ENCODE measurements at regions not wholly inside any gene's neighbourhood (a gene's known extent, or its start where the extent isn't known, plus 50 kb on each side); places are given as distances from the start of the nearest gene placed in this dataset.
A peak's percentile ranks its signal among the peaks of the same experiment; 100 is the strongest.

DNA sequence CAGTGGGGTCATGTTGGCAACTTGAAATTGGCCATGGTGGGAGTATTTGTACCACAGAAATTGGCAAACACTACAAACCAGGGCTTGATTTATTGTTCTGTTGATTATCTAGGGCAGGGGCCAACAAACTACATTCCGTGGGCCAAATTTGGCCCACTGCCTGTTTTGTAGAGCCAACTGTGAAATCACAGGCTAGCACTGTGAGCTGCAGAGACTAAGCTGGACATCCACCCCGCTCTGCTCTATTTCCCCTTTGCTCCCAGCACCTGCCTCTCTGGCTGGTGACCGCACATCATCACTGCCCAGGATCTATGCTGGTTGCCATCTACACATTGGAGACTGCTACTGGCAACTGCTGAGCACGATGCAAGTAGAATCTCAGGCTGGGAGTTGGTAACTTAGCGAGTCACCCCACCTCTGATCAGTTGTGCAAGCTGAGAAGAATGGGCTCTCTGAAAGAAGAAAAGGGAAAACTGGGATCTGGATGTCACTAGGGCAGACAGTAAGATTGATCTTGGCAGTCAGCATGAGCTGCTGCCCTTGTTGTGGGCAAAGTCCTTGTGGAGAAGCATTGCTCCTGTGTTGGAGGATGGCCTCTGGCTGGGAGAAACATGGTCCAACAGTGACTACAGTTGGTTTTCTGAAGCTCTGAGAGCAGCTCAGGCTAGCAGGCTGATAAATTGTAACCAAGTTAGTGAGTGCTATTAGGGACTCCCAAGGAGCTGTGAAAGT, 144.7 kb upstream of the RAD23B start:
- CTCF ChIA-PET, result interaction anchor here (0.8 to 7.3 kb wide), 26 partner anchors 8 to 1428 kb away, joined by 3 to 43 read pairs (median 4); no protein-coding TSS in a partner anchor
- H3K4me3 ChIP-seq (ENCODE audit: low read depth, low read length), result no peak overlapping the region
- TF ChIP-seq CTCF (IDR thresholded peaks at IDR 0.05; ENCODE audit: insufficient read depth, low read length, missing control alignments), result no peak
- POLR2A ChIA-PET, result interaction anchor here (0.5 to 1.1 kb wide), 2 partner anchors 10 to 330 kb away, joined by 3 read pairs; no protein-coding TSS in a partner anchor
- DNase-seq (ENCODE audit: low read depth, low spot score), result no peak

GRCh38 chr9:107141967-107142366, 141.1 kb upstream of the RAD23B start:
- CTCF ChIA-PET, result interaction anchor here (0.9 to 7.3 kb wide), 7 partner anchors 9 to 1300 kb away, joined by 3 to 43 read pairs (median 4); no protein-coding TSS in a partner anchor
- POLR2A ChIA-PET, result no interaction called here
- TF ChIP-seq CTCF (IDR thresholded peaks at IDR 0.05; ENCODE audit: insufficient read depth, low read length, missing control alignments), result peak; percentile 18
- DNase-seq (ENCODE audit: low read depth, low spot score), result no peak
- no peak overlapping the region for H3K4me3 ChIP-seq (ENCODE audit: low read depth, low read length)

GRCh38 chr9:107142430-107142829, 140.6 kb upstream of the RAD23B start:
- TF ChIP-seq CTCF (IDR thresholded peaks at IDR 0.05; ENCODE audit: insufficient read depth, low read length, missing control alignments), result no peak
- POLR2A ChIA-PET, result no interaction called here
- CTCF ChIA-PET, result interaction anchor here (0.9 to 7.3 kb wide), 7 partner anchors 9 to 1301 kb away, joined by 3 to 43 read pairs (median 4); no protein-coding TSS in a partner anchor
- no peak for DNase-seq (ENCODE audit: low read depth, low spot score)
- H3K4me3 ChIP-seq (ENCODE audit: low read depth, low read length), result no peak overlapping the region

DNA sequence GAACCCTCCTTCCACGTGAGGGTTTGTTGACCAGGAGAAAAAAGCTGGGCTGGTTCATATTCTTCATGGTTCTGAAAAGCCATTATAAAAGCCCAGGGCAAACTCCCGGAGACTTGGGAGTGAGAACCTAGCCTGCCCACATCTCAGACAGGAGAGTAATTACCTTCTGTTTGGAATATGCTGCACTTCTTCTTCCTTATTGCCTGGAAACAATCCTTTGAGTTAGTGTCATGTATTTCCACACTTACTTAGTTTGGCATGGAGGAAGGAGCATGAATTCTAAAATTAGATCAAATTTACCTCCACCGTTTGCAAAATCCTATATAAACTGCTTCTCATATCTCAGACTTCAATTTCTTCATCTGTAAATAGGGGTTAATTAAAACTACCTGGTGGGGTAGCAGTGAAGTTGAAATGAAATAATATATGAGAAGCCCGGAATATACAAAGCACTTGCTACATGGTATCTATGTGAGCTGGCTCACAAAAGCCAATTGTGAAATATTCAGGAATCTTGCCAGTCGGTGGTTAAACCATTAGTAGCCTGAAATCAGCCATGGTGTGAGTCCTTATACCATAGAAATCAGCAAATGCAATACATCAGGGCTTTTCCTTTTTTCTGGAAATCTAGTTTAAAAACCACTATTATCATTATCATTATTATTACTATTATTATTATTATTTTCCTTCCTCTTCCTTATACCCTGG, 140.0 kb upstream of the RAD23B start:
- no peak for TF ChIP-seq CTCF (IDR thresholded peaks at IDR 0.05; ENCODE audit: insufficient read depth, low read length, missing control alignments)
- ChIA-PET POLR2A (no interaction called here), CTCF (interaction anchor here (1.2 to 1.9 kb wide), 3 partner anchors 7 to 194 kb away, joined by 3 to 4 read pairs (median 4); no protein-coding TSS in a partner anchor)
- no peak for DNase-seq (ENCODE audit: low read depth, low spot score)
- no peak overlapping the region for H3K4me3 ChIP-seq (ENCODE audit: low read depth, low read length)

- CTCF ChIA-PET, result interaction anchor here (0.6 to 1.4 kb wide), 4 partner anchors 8 to 192 kb away, joined by 3 to 4 read pairs (median 3); no protein-coding TSS in a partner anchor
- no peak for DNase-seq (ENCODE audit: low read depth, low spot score)
- H3K4me3 ChIP-seq (ENCODE audit: low read depth, low read length), result no peak overlapping the region
- no peak for TF ChIP-seq CTCF (IDR thresholded peaks at IDR 0.05; ENCODE audit: insufficient read depth, low read length, missing control alignments)
- POLR2A ChIA-PET, result no interaction called here
Measured at GRCh38 chr9:107144475-107144874, 138.6 kb upstream of the RAD23B start.

GRCh38 chr9:107147134-107147533, 135.9 kb upstream of the RAD23B start:
- H3K4me3 ChIP-seq (ENCODE audit: low read depth, low read length), result no peak overlapping the region
- ChIA-PET POLR2A (no interaction called here), CTCF (interaction anchor here (0.7 to 3.2 kb wide), 2 partner anchors 10 to 11 kb away, joined by 3 to 15 read pairs; no protein-coding TSS in a partner anchor)
- no peak for DNase-seq (ENCODE audit: low read depth, low spot score)
- no peak for TF ChIP-seq CTCF (IDR thresholded peaks at IDR 0.05; ENCODE audit: insufficient read depth, low read length, missing control alignments)
